NCI-H446 (cell line): ENCODE measurements at regions not wholly inside any gene's neighbourhood (a gene's known extent, or its start where the extent isn't known, plus 50 kb on each side); places are given as distances from the start of the nearest gene placed in this dataset.

ENCODE experiments used
- DNase-seq, 2 experiments: peaks; one replicate each; lab custom pipeline; 2025; lab: John Stamatoyannopoulos, UW

- peak; percentile 1 to 65 for DNase-seq
These were observed 55.0 kb upstream of the PRDM5 start for GRCh38 chr4:120977435-120977997.

GRCh38 chr4:120973207-120973606 is 50.7 kb upstream of the PRDM5 start:
- no peak for DNase-seq
